ENCODE measurements at regions not wholly inside any gene's neighbourhood (a gene's known extent, or its start where the extent isn't known, plus 50 kb on each side); places are given as distances from the start of the nearest gene placed in this dataset.
"Not testable (repeated sequence)": the region's sequence is repeated elsewhere in the genome, so short reads cannot be mapped to it uniquely, and the experiment has no call there.

GRCh38 chr1:233722212-233722979 lies 108.5 kb downstream of the KCNK1 start:
- no peak for DNase-seq

DNA sequence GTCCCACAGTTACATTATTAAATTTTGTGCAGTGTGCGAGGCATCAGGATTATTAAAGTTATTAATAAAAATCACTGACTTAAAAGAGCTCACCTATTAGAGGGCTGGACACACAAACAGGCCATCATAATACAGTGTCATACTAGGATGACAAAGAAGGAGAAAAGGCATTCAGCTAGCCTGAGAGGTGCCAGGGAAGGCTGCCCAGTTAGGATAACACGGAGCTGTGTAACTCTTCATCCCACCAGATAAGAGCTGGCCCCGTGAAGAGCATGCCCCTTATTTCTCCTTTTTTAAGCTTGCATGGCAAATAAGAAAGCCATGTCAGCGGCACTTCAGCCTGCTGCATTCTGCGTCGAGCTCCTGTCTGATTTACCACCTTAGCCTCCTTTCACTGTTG lies 109.5 kb downstream of the KCNK1 start:
- DNase-seq, result no peak

GRCh38 chr1:233724131-233724631 lies 110.3 kb downstream of the KCNK1 start:
- DNase-seq, result not testable (repeated sequence)

GRCh38 chr1:233725423-233725822 lies 111.5 kb downstream of the KCNK1 start:
- DNase-seq, result no peak

GRCh38 chr1:233728721-233729120 lies 114.8 kb downstream of the KCNK1 start:
- no peak for DNase-seq

DNA sequence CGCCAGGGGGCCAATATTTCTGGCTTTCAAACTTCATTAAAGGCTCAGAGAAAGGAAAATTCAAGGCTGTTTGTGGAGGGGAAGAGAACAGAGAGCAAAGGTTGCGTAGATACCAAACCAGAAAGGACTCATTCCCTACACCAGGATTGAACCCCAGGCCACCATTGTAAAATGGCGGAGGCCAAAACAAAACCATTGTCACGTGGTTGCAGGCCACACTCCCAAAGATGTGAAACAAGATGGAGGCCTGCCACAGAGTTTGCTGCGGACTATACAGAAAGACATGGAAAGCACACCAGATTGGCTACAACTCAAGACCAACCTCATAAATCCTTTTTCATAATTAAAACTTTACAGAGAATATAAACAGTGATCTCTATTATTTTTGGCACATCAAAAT lies 116.5 kb downstream of the KCNK1 start:
- no peak for DNase-seq

DNA sequence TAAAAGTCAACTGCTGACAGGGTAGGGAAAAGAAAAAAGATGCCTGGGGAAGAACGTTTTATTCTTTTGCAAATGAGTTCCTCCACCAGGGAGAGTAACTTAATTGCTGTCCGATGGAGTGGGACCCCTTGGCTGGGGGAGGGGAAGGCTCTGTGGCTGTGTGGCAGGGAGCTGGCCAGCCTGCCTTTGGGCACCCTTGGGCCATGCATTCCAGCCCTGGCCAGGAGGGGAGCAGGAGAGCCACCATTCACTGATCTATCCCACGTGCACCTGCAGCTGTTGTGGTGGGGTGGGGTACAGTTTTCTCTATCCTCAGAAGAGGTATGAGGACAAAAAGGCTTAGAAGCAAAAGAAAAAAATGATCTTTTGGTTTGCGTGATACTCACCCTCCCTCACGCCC lies 116.9 kb downstream of the KCNK1 start:
- DNase-seq, result no peak

DNA sequence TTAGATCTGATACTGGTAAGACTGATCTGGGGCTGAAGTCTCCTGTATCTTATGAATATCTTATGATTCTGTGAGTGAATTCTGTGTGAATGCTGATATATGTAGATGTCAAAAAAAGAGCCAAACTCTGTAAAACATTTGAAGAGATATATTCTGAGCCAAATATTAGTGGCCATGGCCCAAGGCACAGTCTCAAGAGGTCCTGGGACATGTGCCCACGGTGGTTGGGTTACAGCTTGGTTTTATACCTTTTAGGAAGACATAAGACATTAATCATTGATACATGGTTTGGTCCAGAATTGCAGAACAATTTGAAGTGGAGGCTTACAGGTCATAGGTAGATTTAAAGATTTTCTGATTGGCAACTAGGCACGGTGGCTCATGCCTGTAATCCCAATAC lies 118.3 kb downstream of the KCNK1 start:
- DNase-seq, result no peak

GRCh38 chr1:233734456-233734855 lies 120.5 kb downstream of the KCNK1 start:
- DNase-seq, result no peak

GRCh38 chr1:233735331-233735730 lies 121.4 kb downstream of the KCNK1 start:
- DNase-seq, result no peak

- no peak for DNase-seq
Observed at GRCh38 chr1:233735847-233736246, 121.9 kb downstream of the KCNK1 start.

GRCh38 chr1:233737341-233737740 lies 123.4 kb downstream of the KCNK1 start:
- no peak for DNase-seq

DNA sequence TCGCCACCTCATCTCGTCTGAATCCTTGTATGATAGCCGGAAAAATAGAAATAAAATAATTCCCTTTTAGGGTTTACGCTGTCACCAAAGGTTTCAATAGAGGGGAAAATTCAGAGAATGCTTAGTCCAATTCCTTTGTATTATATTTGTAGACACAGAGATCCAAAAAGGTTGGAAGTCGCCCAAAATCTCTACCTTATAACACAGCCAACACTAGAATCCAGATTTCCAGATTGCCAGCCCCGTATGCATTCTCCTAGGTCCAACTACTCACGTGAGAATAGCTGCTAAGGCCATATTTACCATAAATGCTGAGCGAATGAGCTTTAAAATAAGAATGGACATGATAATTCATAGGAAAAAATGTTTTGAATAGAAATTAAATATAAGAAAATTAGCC lies 124.5 kb downstream of the KCNK1 start:
- no peak for DNase-seq

- DNase-seq, result no peak
Observed at GRCh38 chr1:233738850-233739249, 124.9 kb downstream of the KCNK1 start.

GRCh38 chr1:233744779-233745513 lies 131.0 kb downstream of the KCNK1 start:
- no peak for DNase-seq

DNA sequence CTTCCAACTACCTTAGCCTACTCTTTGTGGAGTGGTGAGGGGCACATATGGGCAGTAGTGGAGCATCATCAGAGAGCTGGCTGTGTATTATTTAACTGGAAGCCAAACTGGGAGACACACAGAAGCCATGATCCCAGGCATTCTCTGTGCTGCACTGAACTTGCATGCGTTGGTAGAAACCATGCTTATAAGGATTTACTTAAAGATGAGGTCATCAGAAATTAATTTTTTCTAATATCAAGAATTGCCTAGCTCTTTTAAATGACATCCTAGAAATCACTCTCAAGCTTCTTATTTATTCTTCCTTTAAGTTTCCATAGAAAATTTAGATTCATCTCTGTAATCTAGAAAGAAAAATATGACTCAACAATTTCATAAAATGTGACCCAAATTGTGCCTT lies 136.2 kb downstream of the KCNK1 start:
- no peak for DNase-seq

DNA sequence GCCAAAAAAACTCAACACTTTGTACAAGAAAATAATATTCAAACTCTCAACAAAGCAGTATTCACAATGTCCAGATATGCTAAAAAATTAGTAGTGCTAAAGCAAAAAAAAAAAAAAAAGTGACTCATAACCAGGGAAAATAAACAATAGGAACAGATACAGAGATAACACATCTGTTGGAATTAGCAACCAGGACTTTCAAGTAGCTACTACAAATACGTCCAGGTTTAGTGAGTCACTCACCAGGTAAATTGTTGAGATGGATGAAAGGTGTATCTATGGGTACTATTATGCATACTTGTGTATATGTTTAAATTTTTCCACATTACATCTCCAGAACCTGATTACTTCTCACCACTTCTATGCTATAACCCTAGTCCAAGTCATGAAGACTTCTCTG lies 144.8 kb upstream of the SLC35F3 start:
- no peak for DNase-seq

- DNase-seq, result not testable (repeated sequence)
Observed at GRCh38 chr1:233764304-233764703, 140.2 kb upstream of the SLC35F3 start.

- DNase-seq, result no peak
Observed at GRCh38 chr1:233777566-233777965, 126.9 kb upstream of the SLC35F3 start.

GRCh38 chr1:233780049-233780448 lies 124.4 kb upstream of the SLC35F3 start:
- no peak for DNase-seq

DNA sequence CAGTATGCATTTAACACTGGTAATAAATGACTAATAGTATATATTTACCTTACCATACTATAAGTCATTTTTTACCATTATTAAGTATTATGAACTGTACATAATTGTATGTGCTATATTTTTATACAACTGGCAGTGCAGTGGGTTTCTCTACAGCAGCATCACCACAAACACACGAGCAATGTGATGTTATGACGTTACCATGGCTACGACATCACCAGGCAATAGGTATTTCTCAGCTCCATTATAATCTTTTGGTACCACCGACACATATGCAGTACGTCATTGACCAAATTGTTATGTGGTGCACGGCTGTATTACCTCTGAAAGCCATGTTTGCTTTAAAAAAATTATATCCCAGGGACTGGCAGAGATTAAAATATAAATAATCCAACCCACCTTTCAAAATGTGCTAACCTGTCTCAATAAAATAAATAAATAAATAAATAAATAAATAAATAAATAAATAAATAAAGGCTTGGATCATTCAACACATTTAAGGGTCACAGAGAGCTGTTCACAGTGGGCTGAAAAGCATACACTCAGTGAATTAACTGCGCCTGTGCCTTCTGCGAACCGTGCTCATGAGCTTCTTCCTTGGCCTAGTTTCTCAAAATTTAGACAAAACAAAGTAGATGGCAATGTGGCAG lies 121.4 kb upstream of the SLC35F3 start:
- DNase-seq, result no peak

GRCh38 chr1:233787599-233787998 lies 116.9 kb upstream of the SLC35F3 start:
- DNase-seq, result no peak

DNA sequence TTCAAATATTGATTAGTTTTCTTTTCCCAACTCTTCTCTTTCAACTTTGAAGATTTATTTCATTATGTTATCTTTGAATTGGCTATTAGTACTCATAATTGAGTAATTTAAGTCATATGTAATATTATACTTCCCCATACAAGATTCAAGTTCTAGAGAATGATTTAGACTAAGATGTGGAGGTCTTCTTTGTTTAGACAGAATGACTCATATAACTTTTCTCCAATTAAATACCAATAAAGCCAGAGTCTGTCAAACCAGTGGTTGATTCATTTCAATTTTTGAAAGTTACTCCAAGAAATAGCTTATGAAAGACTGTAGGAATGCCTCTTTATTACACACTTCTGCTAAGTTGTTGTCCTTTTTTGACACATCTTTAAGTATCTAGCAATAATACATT lies 115.8 kb upstream of the SLC35F3 start:
- DNase-seq, result no peak

- no peak for DNase-seq
Observed at GRCh38 chr1:233790121-233790520, 114.4 kb upstream of the SLC35F3 start.

Data from CD4-positive, alpha-beta T cell treated with Interleukin-10 for 1 hour (primary cell).